ENCODE measurements at regions not wholly inside any gene's neighbourhood (a gene's known extent, or its start where the extent isn't known, plus 50 kb on each side); places are given as distances from the start of the nearest gene placed in this dataset.
A peak's percentile ranks its signal among the peaks of the same experiment; 100 is the strongest.

- dilution Hi-C loops (cut with HindIII; ENCODE audit: low sequenced_read_pairs, unreplicated experiment): no loop called here
These were observed 103.6 kb downstream of the GNL3L start for GRCh38 chrX:54633641-54634040.

More at GRCh38 chrX:54633641-54634040, 103.6 kb downstream of the GNL3L start:
- Histone ChIP-seq H3K56ac (ENCODE audit: extremely low read depth, insufficient read depth, low read length) (no peak overlapping the region), H2BK15ac (ENCODE audit: low read depth, low read length) (no peak overlapping the region), H3K4ac (ENCODE audit: low read depth, low read length) (no peak overlapping the region), H2AK9ac (replicated peaks; ENCODE audit: low read depth, low read length, poor library complexity) (no peak overlapping the region), H2BK20ac (ENCODE audit: low read depth, low read length) (no peak overlapping the region), H3K4me2 (ENCODE audit: low read depth, low read length) (no peak overlapping the region), H3K9ac (ENCODE audit: low read depth, low read length) (no peak overlapping the region), H4K8ac (ENCODE audit: low read depth in 2 of 2, low read length in 2 of 2) (no peak overlapping the region), H3K27me3 (ENCODE audit: control insufficient read depth, insufficient read depth, low read length) (peaks cover 2% of the 10 kb centered on the region; the same call in 1 of the 2 replicates), H3K36me3 (ENCODE audit: control insufficient read depth, insufficient read depth, low read length) (no peaks in the 10 kb centered on the region), H3K79me1 (ENCODE audit: low read depth in 1 of 2, low read length in 2 of 2) (no peaks in the 10 kb centered on the region), H3K4me3 (ENCODE audit: insufficient read depth, low read depth, low read length) (no peak overlapping the region), H2BK5ac (ENCODE audit: low read depth, low read length, poor library complexity, severe bottlenecking) (no peak overlapping the region), H4K5ac (ENCODE audit: low read depth, low read length) (no peak overlapping the region), H4K20me1 (ENCODE audit: insufficient read depth, low read length) (no peaks in the 10 kb centered on the region), H2AFZ (replicated peaks; ENCODE audit: low read length, poor library complexity) (no peak overlapping the region), H3K9me1 (ENCODE audit: insufficient read depth, low read length) (no peaks in the 10 kb centered on the region), H3K23ac (ENCODE audit: low read depth, low read length) (no peak overlapping the region), H3K27ac (ENCODE audit: insufficient read depth, low read length) (no peak overlapping the region), H3K4me1 (ENCODE audit: control insufficient read depth, insufficient read depth, low read length) (no peaks in the 10 kb centered on the region), H4K91ac (ENCODE audit: insufficient read depth, low read depth, low read length) (no peak overlapping the region), H2AK5ac (ENCODE audit: low read depth, low read length) (no peak overlapping the region), H3K14ac (replicated peaks; ENCODE audit: low read depth, low read length) (no peak overlapping the region), H2BK120ac (ENCODE audit: low read depth, low read length) (no peak overlapping the region), H3K18ac (ENCODE audit: low read depth, low read length) (no peak overlapping the region), H3K9me3 (ENCODE audit: control insufficient read depth, insufficient read depth, low read length) (no peaks in the 10 kb centered on the region)
- ATAC-seq (ENCODE audit: low read depth): peak; percentile 49; the same call in 1 of the 2 replicates
- no TSS peak for BruUV-seq (replicated peaks)
- intact Hi-C loops (cut with micrococcal nuclease) (no loop called here), in situ Hi-C loops (cut with MboI; ENCODE audit: low sequenced_read_pairs) (no loop called here)
- ChIA-PET CTCF (no interaction called here), POLR2A (ENCODE audit: unreplicated experiment) (no interaction called here)
- peak; percentile 28 for DNase-seq
- TF ChIP-seq CTCF (conservative IDR thresholded peaks at IDR 0.05; ENCODE audit: low read depth, low read length): no peak
- TF ChIP-seq CHD1 (IDR thresholded peaks at IDR 0.05; ENCODE audit: low read depth, low read length): no peak
- TF ChIP-seq USF2 (IDR thresholded peaks at IDR 0.05; ENCODE audit: low read depth, low read length): no peak
- no peak for TF ChIP-seq POLR2A (IDR thresholded peaks at IDR 0.05; ENCODE audit: low read depth, low read length)
- WGBS, 2 experiments (ENCODE audit: extremely low coverage in 2 of 2, insufficient read length in 1 of 2): 60% methylated on average over 1 of the region's 3 CpGs; no CpG with 5 or more reads in 1 of the 2 experiments

Measured in IMR-90 (cell line).